PC-9 (cell line): ENCODE measurements at regions not wholly inside any gene's neighbourhood (a gene's known extent, or its start where the extent isn't known, plus 50 kb on each side); places are given as distances from the start of the nearest gene placed in this dataset.

ENCODE experiments used
- BruUV-seq: library from RNA; stranded (reverse); fragments of 400-500 nt; replicated peaks from 2 replicates; lab custom pipeline; 2021; lab: Mats Ljungman, UMichigan
- CTCF ChIA-PET: fragments of 300-600 bp; sonication (Branson Sonifier 250); formaldehyde crosslinking; loops from one replicate; lab custom pipeline; 2022; ENCODE audit warnings: antibody characterized with exemption; lab: Charles Lee
- POLR2A ChIA-PET: fragments of 300-600 bp; sonication (Branson Sonifier 250); formaldehyde crosslinking; loops from one replicate; lab custom pipeline; 2022; ENCODE audit warnings: antibody characterized with exemption; ENCODE audit not compliant: unreplicated experiment; lab: Charles Lee
- DNase-seq, 2 experiments: peaks; one replicate each; pipeline versions ENCODE4 v3.0.0 to v3.0.0-alpha.2; 2015 to 2022; ENCODE audit warnings: mixed read lengths in 1 of 2
- H2AFZ ChIP-seq: fragments of 200-600 bp; sonication (generic); 2 replicates; pipeline ENCODE4 v1.8.1; 2017; ENCODE audit warnings: antibody characterized with exemption
- H3F3A ChIP-seq: fragments of 200-600 bp; sonication (generic); 2 replicates; pipeline ENCODE4 v1.8.1; 2017; ENCODE audit warnings: antibody characterized with exemption, mild to moderate bottlenecking, low read depth; ENCODE audit not compliant: insufficient read depth
- H3K27ac ChIP-seq: fragments of 200-600 bp; sonication (generic); 2 replicates; pipeline ENCODE4 v1.6.1; 2016; ENCODE audit warnings: mixed run types
- H3K27me3 ChIP-seq: fragments of 200-600 bp; sonication (generic); 2 replicates; pipeline ENCODE4 v1.6.1; 2016; ENCODE audit warnings: low read depth, mixed run types; ENCODE audit not compliant: insufficient read depth
- H3K36me3 ChIP-seq: fragments of 200-600 bp; sonication (generic); 2 replicates; pipeline ENCODE4 v1.6.1; 2016; ENCODE audit warnings: low read depth, mixed run types
- H3K4me1 ChIP-seq: fragments of 200-600 bp; sonication (generic); replicated peaks from 2 replicates; pipeline ENCODE4 v1.6.1; 2016; ENCODE audit warnings: mixed run types; ENCODE audit not compliant: insufficient read depth
- H3K4me2 ChIP-seq: fragments of 200-600 bp; sonication (generic); 2 replicates; pipeline ENCODE4 v1.6.1; 2017; ENCODE audit warnings: mixed run types
- H3K4me3 ChIP-seq: fragments of 200-600 bp; sonication (generic); 2 replicates; pipeline ENCODE4 v1.6.1; 2016; ENCODE audit warnings: mixed run types
- H3K79me2 ChIP-seq: fragments of 200-600 bp; sonication (generic); 2 replicates; pipeline ENCODE4 v1.6.1; 2017; ENCODE audit warnings: low read depth, mixed run types
- H3K9me2 ChIP-seq: fragments of 200-600 bp; sonication (generic); 2 replicates; pipeline ENCODE4 v1.8.1; 2017; ENCODE audit warnings: mild to moderate bottlenecking; ENCODE audit not compliant: insufficient read depth
- H3K9me3 ChIP-seq: fragments of 200-600 bp; sonication (generic); 2 replicates; pipeline ENCODE4 v1.8.1; 2016; ENCODE audit warnings: low read depth; ENCODE audit not compliant: insufficient read depth
- H4K20me1 ChIP-seq: fragments of 200-600 bp; sonication (generic); 2 replicates; pipeline ENCODE4 v1.8.1; 2017; ENCODE audit not compliant: insufficient read depth
- CTCF ChIP-seq: fragments of 200-600 bp; sonication (generic); conservative IDR thresholded peaks from 2 replicates; pipeline ENCODE4 v1.6.1; 2017; ENCODE audit warnings: mixed run types, antibody characterized with exemption, mild to moderate bottlenecking, moderate library complexity
- EZH2 ChIP-seq: fragments of 200-600 bp; sonication (generic); IDR thresholded peaks from 2 replicates; pipeline ENCODE4 v1.8.0; 2017; ENCODE audit warnings: antibody characterized with exemption, low read depth
- intact Hi-C: fragments of 100-400 bp; cut with micrococcal nuclease; formaldehyde crosslinking; loops from one replicate; pipeline ENCODE4 v1.10.0; 2022; ENCODE audit not compliant: unreplicated experiment

- Histone ChIP-seq H3K79me2 (no peaks in the 10 kb centered on the region), H2AFZ (no peak overlapping the region), H3F3A (no peaks in the 10 kb centered on the region), H3K9me3 (no peaks in the 10 kb centered on the region), H3K4me3 (no peak overlapping the region), H3K27me3 (peaks cover 96% of the 10 kb centered on the region), H3K9me2 (no peaks in the 10 kb centered on the region), H4K20me1 (no peaks in the 10 kb centered on the region), H3K27ac (no peak overlapping the region), H3K36me3 (no peaks in the 10 kb centered on the region), H3K4me1 (no peaks in the 10 kb centered on the region), H3K4me2 (no peak overlapping the region)
- intact Hi-C loops = no loop called here
- ChIA-PET POLR2A (no interaction called here), CTCF (no interaction called here)
- no peak for TF ChIP-seq EZH2
- TF ChIP-seq CTCF = no peak
- no TSS peak for BruUV-seq
- DNase-seq = no peak
These were observed 58.9 kb upstream of the SDK2 start for GRCh38 chr17:73703192-73703591.

- no peak overlapping the region for H3K27ac ChIP-seq
- H3K9me3 ChIP-seq = no peaks in the 10 kb centered on the region
- BruUV-seq = no TSS peak
- H3K36me3 ChIP-seq = no peaks in the 10 kb centered on the region
- CTCF ChIA-PET = no interaction called here
- no peak overlapping the region for H3K4me3 ChIP-seq
- no peaks in the 10 kb centered on the region for H3F3A ChIP-seq
- POLR2A ChIA-PET = no interaction called here
- H3K27me3 ChIP-seq = peaks cover 97% of the 10 kb centered on the region
- H3K9me2 ChIP-seq = no peaks in the 10 kb centered on the region
- H2AFZ ChIP-seq = no peak overlapping the region
- H3K79me2 ChIP-seq = no peaks in the 10 kb centered on the region
- H3K4me2 ChIP-seq = no peak overlapping the region
- H4K20me1 ChIP-seq = no peaks in the 10 kb centered on the region
- DNase-seq = no peak
- H3K4me1 ChIP-seq = no peaks in the 10 kb centered on the region
- intact Hi-C loops = no loop called here
- TF ChIP-seq CTCF (no peak), EZH2 (no peak)
These were observed 59.7 kb upstream of the SDK2 start for GRCh38 chr17:73703917-73704316.

- Histone ChIP-seq H2AFZ (no peak overlapping the region), H3K4me1 (no peaks in the 10 kb centered on the region), H3K9me2 (no peaks in the 10 kb centered on the region), H4K20me1 (no peaks in the 10 kb centered on the region), H3K4me3 (no peak overlapping the region), H3K27me3 (peaks cover 88% of the 10 kb centered on the region), H3K4me2 (no peak overlapping the region), H3K79me2 (no peaks in the 10 kb centered on the region), H3K36me3 (no peaks in the 10 kb centered on the region), H3K9me3 (no peaks in the 10 kb centered on the region), H3K27ac (no peak overlapping the region), H3F3A (no peaks in the 10 kb centered on the region)
- POLR2A ChIA-PET = no interaction called here
- TF ChIP-seq EZH2 = no peak
- no peak for TF ChIP-seq CTCF
- CTCF ChIA-PET = no interaction called here
- intact Hi-C loops = no loop called here
- no peak for DNase-seq
- no TSS peak for BruUV-seq
These were observed 61.3 kb upstream of the SDK2 start for GRCh38 chr17:73705594-73705993.
